H1 (cell line): ENCODE measurements at regions not wholly inside any gene's neighbourhood (a gene's known extent, or its start where the extent isn't known, plus 50 kb on each side); places are given as distances from the start of the nearest gene placed in this dataset.
"Not testable (repeated sequence)": the region's sequence is repeated elsewhere in the genome, so short reads cannot be mapped to it uniquely, and the experiment has no call there.

Source experiments
- CTCF ChIA-PET: fragments of 300-600 bp; sonication (Branson Sonifier 250); formaldehyde crosslinking; loops from one replicate; lab custom pipeline; 2021; ENCODE audit not compliant: partially characterized antibody; lab: Charles Lee
- POLR2A ChIA-PET: fragments of 300-600 bp; sonication (Branson Sonifier 250); formaldehyde crosslinking; loops from one replicate; lab custom pipeline; 2021; ENCODE audit warnings: inconsistent platforms; ENCODE audit not compliant: partially characterized antibody; lab: Charles Lee
- DNase-seq, 2 experiments: peaks; one replicate each; pipeline versions ENCODE4 v3.0.0 to v3.0.0-alpha.2; 2010 to 2022; ENCODE audit warnings: low spot score in 2 of 2, low read depth in 1 of 2, mixed read lengths in 1 of 2
- FAIRE-seq: peaks from 2 replicates; lab custom pipeline; 2011; peaks lifted over from hg19 to GRCh38; lab: Jason Lieb, UNC
- H2AFZ ChIP-seq: 2 replicates; pipeline ENCODE4 v1.8.1; 2012; ENCODE audit warnings: low read length, inconsistent platforms
- H2AK5ac ChIP-seq: 2 replicates; pipeline ENCODE4 v1.6.1; 2013; ENCODE audit warnings: low read depth, low read length
- H2BK120ac ChIP-seq: replicated peaks from 2 replicates; pipeline ENCODE3; 2013; ENCODE audit warnings: low read depth, low read length, inconsistent platforms
- H2BK12ac ChIP-seq: 2 replicates; pipeline ENCODE4 v1.6.1; 2013; ENCODE audit warnings: low read depth, low read length
- H2BK15ac ChIP-seq: 2 replicates; pipeline ENCODE4 v1.6.1; 2013; ENCODE audit warnings: low read length
- H2BK20ac ChIP-seq: 2 replicates; pipeline ENCODE4 v1.6.1; 2013; ENCODE audit warnings: low read length
- H2BK5ac ChIP-seq: 2 replicates; pipeline ENCODE4 v1.6.1; 2013; ENCODE audit warnings: low read depth, low read length
- H3K14ac ChIP-seq: 2 replicates; pipeline ENCODE4 v1.6.1; 2013; ENCODE audit warnings: inconsistent platforms; ENCODE audit not compliant: insufficient read length
- H3K18ac ChIP-seq: 2 replicates; pipeline ENCODE4 v1.6.1; 2013; ENCODE audit warnings: low read length; ENCODE audit errors: extremely low read depth
- H3K23ac ChIP-seq: 2 replicates; pipeline ENCODE4 v1.6.1; 2013; ENCODE audit warnings: inconsistent platforms; ENCODE audit not compliant: insufficient read length
- H3K23me2 ChIP-seq: 2 replicates; pipeline ENCODE4 v1.6.1; 2013; ENCODE audit warnings: low read depth, low read length
- H3K27ac ChIP-seq: 2 replicates; pipeline ENCODE4 v1.6.1; 2011; ENCODE audit warnings: low read depth, low read length, inconsistent platforms
- H3K27me3 ChIP-seq, 4 experiments: replicated peaks in 1 of 4; 1 replicate in 1 of 4; 2 replicates in 3 of 4; pipeline versions ENCODE4 v1.6.1 to v1.8.1; 2011 to 2013; ENCODE audit warnings: low read length in 3 of 4, mild to moderate bottlenecking in 3 of 4, inconsistent platforms in 2 of 4, mixed read lengths in 2 of 4, moderate library complexity in 1 of 4; ENCODE audit not compliant: control insufficient read depth in 3 of 4, insufficient read depth in 3 of 4; ENCODE audit errors: extremely low read depth in 1 of 4
- H3K36me3 ChIP-seq, 4 experiments: 2 replicates each; pipeline versions ENCODE4 v1.6.1 to v1.8.1; 2011 to 2013; ENCODE audit warnings: mild to moderate bottlenecking in 4 of 4, low read length in 3 of 4, moderate library complexity in 2 of 4, control low read depth in 1 of 4, inconsistent platforms in 1 of 4; ENCODE audit not compliant: insufficient read depth in 4 of 4, control insufficient read depth in 2 of 4
- H3K4ac ChIP-seq: replicated peaks from 2 replicates; pipeline ENCODE3; 2013; ENCODE audit warnings: low read length, low read depth, mixed read lengths, inconsistent platforms; ENCODE audit not compliant: insufficient read length
- H3K4me1 ChIP-seq, 4 experiments: replicated peaks in 1 of 4; 1 replicate in 1 of 4; 2 replicates in 3 of 4; pipeline versions ENCODE4 v1.6.1 to v1.8.1; 2011 to 2013; ENCODE audit warnings: low read length in 3 of 4, inconsistent platforms in 2 of 4, mixed read lengths in 1 of 4; ENCODE audit not compliant: insufficient read depth in 4 of 4, control insufficient read depth in 3 of 4
- H3K4me2 ChIP-seq, 2 experiments: 2 replicates each; pipeline versions ENCODE4 v1.6.1 to v1.8.1; 2011 to 2013; ENCODE audit warnings: low read depth in 2 of 2, low read length in 2 of 2, control low read depth in 1 of 2, inconsistent platforms in 1 of 2, mild to moderate bottlenecking in 1 of 2; ENCODE audit not compliant: insufficient read depth in 1 of 2
- H3K4me3 ChIP-seq, 4 experiments: fragments of 200-600, 300-600 bp in 1 of 4; sonication (generic), shearing (Covaris generic), sonication (Bioruptor Twin) in 1 of 4; 2 replicates each; pipeline versions ENCODE4 v1.5.1 to v1.8.1; 2011 to 2016; ENCODE audit warnings: low read length in 4 of 4, low read depth in 3 of 4, control low read depth in 2 of 4, inconsistent platforms in 2 of 4, mild to moderate bottlenecking in 2 of 4, mixed read lengths in 1 of 4, moderate library complexity in 1 of 4; ENCODE audit not compliant: insufficient read depth in 2 of 4; ENCODE audit errors: extremely low read depth in 1 of 4
- H3K56ac ChIP-seq: replicated peaks from 2 replicates; pipeline ENCODE3; 2013; ENCODE audit warnings: low read depth, mild to moderate bottlenecking, mixed read lengths, low read length, inconsistent platforms; ENCODE audit not compliant: insufficient read length
- H3K79me1 ChIP-seq: 2 replicates; pipeline ENCODE4 v1.6.1; 2013; ENCODE audit warnings: low read depth, low read length, control low read depth
- H3K79me2 ChIP-seq, 2 experiments: 2 replicates each; pipeline versions ENCODE4 v1.6.1 to v1.8.1; 2012 to 2013; ENCODE audit warnings: low read length in 2 of 2, mild to moderate bottlenecking in 2 of 2, inconsistent platforms in 1 of 2; ENCODE audit not compliant: insufficient read depth in 2 of 2, control insufficient read depth in 1 of 2
- H3K9ac ChIP-seq, 4 experiments: replicated peaks in 1 of 4; 1 replicate in 1 of 4; 2 replicates in 3 of 4; pipeline versions ENCODE4 v1.6.1 to v1.8.1; 2011 to 2013; ENCODE audit warnings: low read depth in 3 of 4, low read length in 3 of 4, control low read depth in 2 of 4, mild to moderate bottlenecking in 2 of 4, moderate library complexity in 2 of 4, inconsistent platforms in 1 of 4; ENCODE audit errors: extremely low read depth in 1 of 4
- H3K9me3 ChIP-seq, 2 experiments: 2 replicates each; pipeline versions ENCODE4 v1.6.1 to v1.8.1; 2012 to 2013; ENCODE audit warnings: mild to moderate bottlenecking in 2 of 2, moderate library complexity in 2 of 2, control low read depth in 1 of 2, inconsistent platforms in 1 of 2, low read depth in 1 of 2, low read length in 1 of 2, mixed read lengths in 1 of 2; ENCODE audit not compliant: insufficient read depth in 2 of 2
- H4K20me1 ChIP-seq, 2 experiments: replicated peaks in 1 of 2; 2 replicates each; pipeline versions ENCODE3 to v1.8.1; 2011 to 2013; ENCODE audit warnings: inconsistent platforms in 2 of 2, low read length in 2 of 2, mild to moderate bottlenecking in 1 of 2; ENCODE audit not compliant: insufficient read depth in 2 of 2, control insufficient read depth in 1 of 2
- H4K5ac ChIP-seq: 2 replicates; pipeline ENCODE4 v1.6.1; 2013; ENCODE audit warnings: low read length, low read depth, mixed read lengths, inconsistent platforms; ENCODE audit not compliant: insufficient read length
- H4K8ac ChIP-seq: 2 replicates; pipeline ENCODE4 v1.8.0; 2013; ENCODE audit warnings: mild to moderate bottlenecking, moderate library complexity, low read length, inconsistent platforms; ENCODE audit not compliant: insufficient read depth; ENCODE audit errors: extremely low read depth
- H4K91ac ChIP-seq: replicated peaks from 2 replicates; pipeline ENCODE3; 2013; ENCODE audit warnings: low read length, mixed read lengths, inconsistent platforms; ENCODE audit not compliant: insufficient read length
- TEAD4 ChIP-seq: IDR thresholded peaks from 2 replicates; pipeline ENCODE4 v1.6.1; 2012; ENCODE audit warnings: low read depth, low read length, inconsistent platforms, mixed read lengths
- WGBS, 2 experiments: shearing (Covaris generic) in 1 of 2; methylation state at CpG; one replicate each; pipeline versions ENCODE4 v1.1.6 to v1.1.7; 2013 to 2015; ENCODE audit warnings: low lambda C conversion rate in 2 of 2, mixed read lengths in 2 of 2, inconsistent platforms in 1 of 2, low coverage in 1 of 2, missing lambda C conversion rate in 1 of 2; ENCODE audit not compliant: insufficient replicate concordance in 2 of 2, insufficient coverage in 1 of 2, insufficient read length in 1 of 2; ENCODE audit errors: extremely low coverage in 1 of 2, missing lambda C conversion rate in 1 of 2; 5-methylcytosine and 5-hydroxymethylcytosine counted together

GRCh38 chr1:146682227-146683125 is 255.6 kb upstream of the NBPF12 start:
- DNase-seq: peak in 1 of 2 experiments; percentile 10
- H4K20me1 ChIP-seq, CTCF ChIA-PET, H4K5ac ChIP-seq, H2BK12ac ChIP-seq, H3K4ac ChIP-seq, H3K23ac ChIP-seq, H3K27me3 ChIP-seq, FAIRE-seq, H3K9me3 ChIP-seq, H3K14ac ChIP-seq, H2BK5ac ChIP-seq, H3K18ac ChIP-seq, H4K8ac ChIP-seq, H2AK5ac ChIP-seq, POLR2A ChIA-PET, H2AFZ ChIP-seq, H4K91ac ChIP-seq, H3K79me1 ChIP-seq, H2BK15ac ChIP-seq, H3K4me1 ChIP-seq, H3K56ac ChIP-seq, H3K9ac ChIP-seq, H3K79me2 ChIP-seq, H3K23me2 ChIP-seq, H2BK120ac ChIP-seq, H3K36me3 ChIP-seq, H2BK20ac ChIP-seq, H3K4me3 ChIP-seq, H3K27ac ChIP-seq: not testable (repeated sequence)
- WGBS, 2 experiments: 2% methylated on average over 6 of the region's 11 CpGs; no CpG with 5 or more reads in 1 of the 2 experiments
- 0 out of 2 replicates have a peak, but pooled peaks have one; percentile 30 for TF ChIP-seq TEAD4
- peak overlapping the region in 1 of 2 experiments; percentile 28; a peak in 1 of 4 replicates for H3K4me2 ChIP-seq
